HepG2 (cell line): ENCODE measurements at regions not wholly inside any gene's neighbourhood (a gene's known extent, or its start where the extent isn't known, plus 50 kb on each side); places are given as distances from the start of the nearest gene placed in this dataset.

Experiments used
- ATF3 ChIP-seq: sonication (generic); formaldehyde crosslinking; IDR thresholded peaks from 2 replicates; pipeline ENCODE4 v1.4.0; 2020; ENCODE audit warnings: missing genetic modification reagents
- CEBPB ChIP-seq: IDR thresholded peaks from 2 replicates; pipeline ENCODE4 v1.6.1; 2011; ENCODE audit warnings: low read depth, low read length, improper control_type of control experiment, borderline replicate concordance
- KDM3A ChIP-seq: IDR thresholded peaks from 2 replicates; pipeline ENCODE4 v1.6.1; 2018; ENCODE audit warnings: low read depth, missing compliant biosample characterization
- REST ChIP-seq, 2 experiments: IDR thresholded peaks; 2 replicates each; pipeline ENCODE4 v1.6.1; 2011 to 2012; ENCODE audit warnings: low read length in 2 of 2, borderline replicate concordance in 1 of 2, low read depth in 1 of 2, mild to moderate bottlenecking in 1 of 2, moderate library complexity in 1 of 2
- SIN3A ChIP-seq: IDR thresholded peaks from 2 replicates; pipeline ENCODE4 v1.6.1; 2011; ENCODE audit warnings: low read depth, mild to moderate bottlenecking, control low read depth, low read length, borderline replicate concordance
- TRIM24 ChIP-seq: sonication (generic); formaldehyde crosslinking; IDR thresholded peaks from 2 replicates; pipeline ENCODE4 v1.8.0; 2022; ENCODE audit warnings: mild to moderate bottlenecking, missing genetic modification reagents
- ZFP82 ChIP-seq: sonication (generic); formaldehyde crosslinking; IDR thresholded peaks from 2 replicates; pipeline ENCODE4 v1.5.1; 2020; ENCODE audit warnings: mild to moderate bottlenecking, missing genetic modification reagents, borderline replicate concordance
- ZHX2 ChIP-seq, 2 experiments: sonication (generic) in 1 of 2; formaldehyde crosslinking in 1 of 2; IDR thresholded peaks; 2 replicates each; pipeline versions ENCODE4 v1.6.1 to v1.9.0; 2014 to 2022; ENCODE audit warnings: antibody characterized with exemption in 1 of 2, borderline replicate concordance in 1 of 2, inconsistent platforms in 1 of 2, low read depth in 1 of 2, missing genetic modification reagents in 1 of 2
- ZNF34 ChIP-seq: sonication (generic); formaldehyde crosslinking; IDR thresholded peaks from 2 replicates; pipeline ENCODE4 v1.4.0; 2020; ENCODE audit warnings: mild to moderate bottlenecking, missing genetic modification reagents, borderline replicate concordance
- TF ChIP-seq, protein P1 (sequence below): sonication (generic); formaldehyde crosslinking; IDR thresholded peaks from 2 replicates; pipeline ENCODE4 v1.5.0; 2020; ENCODE audit warnings: mild to moderate bottlenecking, missing genetic modification reagents, moderate library complexity

- TF ChIP-seq ATF3: no peak
- TF ChIP-seq KDM3A (CRISPR knock-in tag): no peak
- no peak for TF ChIP-seq REST (IDR thresholded peaks at IDR 0.05; ENCODE audit: borderline replicate concordance in 1 of 2, low read depth in 1 of 2, low read length in 2 of 2)
- no peak for TF ChIP-seq ZNF34
- TF ChIP-seq, protein P1, sequence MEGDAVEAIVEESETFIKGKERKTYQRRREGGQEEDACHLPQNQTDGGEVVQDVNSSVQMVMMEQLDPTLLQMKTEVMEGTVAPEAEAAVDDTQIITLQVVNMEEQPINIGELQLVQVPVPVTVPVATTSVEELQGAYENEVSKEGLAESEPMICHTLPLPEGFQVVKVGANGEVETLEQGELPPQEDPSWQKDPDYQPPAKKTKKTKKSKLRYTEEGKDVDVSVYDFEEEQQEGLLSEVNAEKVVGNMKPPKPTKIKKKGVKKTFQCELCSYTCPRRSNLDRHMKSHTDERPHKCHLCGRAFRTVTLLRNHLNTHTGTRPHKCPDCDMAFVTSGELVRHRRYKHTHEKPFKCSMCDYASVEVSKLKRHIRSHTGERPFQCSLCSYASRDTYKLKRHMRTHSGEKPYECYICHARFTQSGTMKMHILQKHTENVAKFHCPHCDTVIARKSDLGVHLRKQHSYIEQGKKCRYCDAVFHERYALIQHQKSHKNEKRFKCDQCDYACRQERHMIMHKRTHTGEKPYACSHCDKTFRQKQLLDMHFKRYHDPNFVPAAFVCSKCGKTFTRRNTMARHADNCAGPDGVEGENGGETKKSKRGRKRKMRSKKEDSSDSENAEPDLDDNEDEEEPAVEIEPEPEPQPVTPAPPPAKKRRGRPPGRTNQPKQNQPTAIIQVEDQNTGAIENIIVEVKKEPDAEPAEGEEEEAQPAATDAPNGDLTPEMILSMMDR: no peak
- TF ChIP-seq SIN3A: no peak
- TF ChIP-seq CEBPB: no peak
- TF ChIP-seq ZHX2 (IDR thresholded peaks at IDR 0.05; ENCODE audit: low read depth): no peak
- TF ChIP-seq ZHX2 (CRISPR knock-in tag; IDR thresholded peaks at IDR 0.05; ENCODE audit: borderline replicate concordance): no peak
- TF ChIP-seq TRIM24 (CRISPR knock-in tag): no peak
- TF ChIP-seq ZFP82 (CRISPR knock-in tag): no peak
Observed at GRCh38 chr22:22158965-22159364, 85.6 kb upstream of the VPREB1 start.
